ENCODE measurements at regions not wholly inside any gene's neighbourhood (a gene's known extent, or its start where the extent isn't known, plus 50 kb on each side); places are given as distances from the start of the nearest gene placed in this dataset.

- TF ChIP-seq NR3C1 (CRISPR knock-in tag; conservative IDR thresholded peaks at IDR 0.05; ENCODE audit: low read depth) = no peak
Measured at GRCh38 chr17:13753771-13754170, 152.0 kb upstream of the HS3ST3A1 start (continued).

- CTCF ChIA-PET = no interaction called here
- no peak overlapping the region for H3K27ac Mint-ChIP-seq
- H3K9me3 Mint-ChIP-seq = no peaks in the 10 kb centered on the region
- H3K4me3 Mint-ChIP-seq = no peak overlapping the region
- H3K4me1 Mint-ChIP-seq = peaks cover 35% of the 10 kb centered on the region
- no peak for DNase-seq (ENCODE audit: low spot score)
- H3K36me3 Mint-ChIP-seq = no peaks in the 10 kb centered on the region
- H3K27me3 Mint-ChIP-seq (ENCODE audit: low read depth) = no peaks in the 10 kb centered on the region; the same call in 1 of the 2 replicates
- no peak for TF ChIP-seq ZBTB43 (CRISPR knock-in tag; IDR thresholded peaks at IDR 0.05)
- no peak for TF ChIP-seq NR2C2 (CRISPR knock-in tag; IDR thresholded peaks at IDR 0.05)
- TF ChIP-seq FOXP1 (CRISPR knock-in tag; IDR thresholded peaks at IDR 0.05; ENCODE audit: borderline replicate concordance) = no peak
- no peak for TF ChIP-seq HMGA2 (CRISPR knock-in tag; IDR thresholded peaks at IDR 0.05)
- no peak for TF ChIP-seq ARID4B (CRISPR knock-in tag; IDR thresholded peaks at IDR 0.05; ENCODE audit: borderline replicate concordance)
- no peak for TF ChIP-seq TCF7 (CRISPR knock-in tag; IDR thresholded peaks at IDR 0.05; ENCODE audit: low read depth)
- TF ChIP-seq CBFB (CRISPR knock-in tag; IDR thresholded peaks at IDR 0.05; ENCODE audit: low read depth) = no peak
- no peak for TF ChIP-seq E2F1 (CRISPR knock-in tag; IDR thresholded peaks at IDR 0.05)
- no peak for TF ChIP-seq CDX4 (CRISPR knock-in tag; IDR thresholded peaks at IDR 0.05; ENCODE audit: borderline replicate concordance)
- no peak for TF ChIP-seq GTF2I (CRISPR knock-in tag; conservative IDR thresholded peaks at IDR 0.05)
- no peak for TF ChIP-seq SOX15 (CRISPR knock-in tag; IDR thresholded peaks at IDR 0.05)
- no peak for TF ChIP-seq EMX1 (CRISPR knock-in tag; IDR thresholded peaks at IDR 0.05)
- TF ChIP-seq MAX (CRISPR knock-in tag; IDR thresholded peaks at IDR 0.05) = no peak
- TF ChIP-seq ZNF532 (CRISPR knock-in tag; IDR thresholded peaks at IDR 0.05; ENCODE audit: borderline replicate concordance) = no peak
- TF ChIP-seq IRF1 (CRISPR knock-in tag; IDR thresholded peaks at IDR 0.05) = no peak
- TF ChIP-seq CREM (CRISPR knock-in tag; IDR thresholded peaks at IDR 0.05) = no peak
- POLR2A ChIA-PET = no interaction called here
- no peak for ATAC-seq
Measured at GRCh38 chr17:13755851-13756250, 154.1 kb upstream of the HS3ST3A1 start.

All from WTC11 (cell line).